Transverse colon (tissue), 3 donors: ENCODE measurements at regions not wholly inside any gene's neighbourhood (a gene's known extent, or its start where the extent isn't known, plus 50 kb on each side); places are given as distances from the start of the nearest gene placed in this dataset.

ENCODE experiments used
- EP300 ChIP-seq: sonication (generic); formaldehyde crosslinking; IDR thresholded peaks from one replicate; pipeline ENCODE4 v1.6.1; 2017; ENCODE audit warnings: antibody characterized with exemption, low read depth
- POLR2A ChIP-seq: fragments of 450-650 bp; IDR thresholded peaks from one replicate; pipeline ENCODE4 v1.6.1; 2016; ENCODE audit warnings: antibody characterized with exemption, mild to moderate bottlenecking, moderate library complexity
- TF ChIP-seq, protein P1 (sequence below), 5 experiments: fragments of 200-600 bp in 3 of 5; fragments of 450-650 bp in 2 of 5; sonication (generic) in 3 of 5; IDR thresholded peaks; 1 replicate in 2 of 5; 2 replicates in 3 of 5; pipeline ENCODE4 v1.5.1; 2016 to 2017; ENCODE audit warnings: antibody characterized with exemption in 5 of 5, inconsistent platforms in 3 of 5, mild to moderate bottlenecking in 2 of 5, moderate library complexity in 1 of 5

- no peak for TF ChIP-seq EP300
- TF ChIP-seq POLR2A: no peak
- TF ChIP-seq, protein P1, sequence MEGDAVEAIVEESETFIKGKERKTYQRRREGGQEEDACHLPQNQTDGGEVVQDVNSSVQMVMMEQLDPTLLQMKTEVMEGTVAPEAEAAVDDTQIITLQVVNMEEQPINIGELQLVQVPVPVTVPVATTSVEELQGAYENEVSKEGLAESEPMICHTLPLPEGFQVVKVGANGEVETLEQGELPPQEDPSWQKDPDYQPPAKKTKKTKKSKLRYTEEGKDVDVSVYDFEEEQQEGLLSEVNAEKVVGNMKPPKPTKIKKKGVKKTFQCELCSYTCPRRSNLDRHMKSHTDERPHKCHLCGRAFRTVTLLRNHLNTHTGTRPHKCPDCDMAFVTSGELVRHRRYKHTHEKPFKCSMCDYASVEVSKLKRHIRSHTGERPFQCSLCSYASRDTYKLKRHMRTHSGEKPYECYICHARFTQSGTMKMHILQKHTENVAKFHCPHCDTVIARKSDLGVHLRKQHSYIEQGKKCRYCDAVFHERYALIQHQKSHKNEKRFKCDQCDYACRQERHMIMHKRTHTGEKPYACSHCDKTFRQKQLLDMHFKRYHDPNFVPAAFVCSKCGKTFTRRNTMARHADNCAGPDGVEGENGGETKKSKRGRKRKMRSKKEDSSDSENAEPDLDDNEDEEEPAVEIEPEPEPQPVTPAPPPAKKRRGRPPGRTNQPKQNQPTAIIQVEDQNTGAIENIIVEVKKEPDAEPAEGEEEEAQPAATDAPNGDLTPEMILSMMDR (IDR thresholded peaks at IDR 0.05): no peak
Measured at GRCh38 chr13:39281539-39282150, 243.4 kb downstream of the NHLRC3 start.
